Thyroid gland (tissue), 4 donors: ENCODE measurements at regions not wholly inside any gene's neighbourhood (a gene's known extent, or its start where the extent isn't known, plus 50 kb on each side); places are given as distances from the start of the nearest gene placed in this dataset.

Source experiments
- POLR2A ChIP-seq, 2 donors: fragments of 450-650 bp; IDR thresholded peaks; one replicate each; pipeline ENCODE4 v1.6.1; 2017; ENCODE audit warnings: antibody characterized with exemption in 2 of 2, mild to moderate bottlenecking in 2 of 2, moderate library complexity in 1 of 2
- TF ChIP-seq, protein P1 (sequence below), 6 experiments: fragments of 200-600 bp in 3 of 6; fragments of 450-650 bp in 3 of 6; sonication (generic) in 3 of 6; IDR thresholded peaks; one replicate each; pipeline ENCODE4 v1.5.1; 2016 to 2019; ENCODE audit warnings: antibody characterized with exemption in 6 of 6, mild to moderate bottlenecking in 2 of 6, inconsistent platforms in 1 of 6, moderate library complexity in 1 of 6

DNA sequence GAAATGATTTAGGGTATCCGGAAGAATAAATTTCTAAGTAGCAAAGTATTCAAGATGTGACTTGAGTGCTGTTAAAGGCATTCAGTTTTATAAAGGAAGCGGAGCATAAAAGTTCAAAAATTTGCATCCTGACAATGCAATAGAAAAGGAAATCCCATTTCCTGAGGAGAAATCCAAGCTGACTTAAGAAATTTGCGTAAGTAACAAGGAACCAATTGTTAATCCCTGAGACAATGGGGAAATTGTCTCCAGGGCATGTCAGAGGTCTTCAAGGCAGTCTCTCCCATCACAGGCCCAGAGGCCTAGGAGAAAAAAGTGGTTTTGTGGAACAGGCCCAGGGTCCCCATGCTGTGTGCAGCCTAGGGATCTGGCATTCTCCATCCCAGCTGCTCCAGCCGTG is 416.0 kb downstream of the PRDM2 start:
- TF ChIP-seq, protein P1, sequence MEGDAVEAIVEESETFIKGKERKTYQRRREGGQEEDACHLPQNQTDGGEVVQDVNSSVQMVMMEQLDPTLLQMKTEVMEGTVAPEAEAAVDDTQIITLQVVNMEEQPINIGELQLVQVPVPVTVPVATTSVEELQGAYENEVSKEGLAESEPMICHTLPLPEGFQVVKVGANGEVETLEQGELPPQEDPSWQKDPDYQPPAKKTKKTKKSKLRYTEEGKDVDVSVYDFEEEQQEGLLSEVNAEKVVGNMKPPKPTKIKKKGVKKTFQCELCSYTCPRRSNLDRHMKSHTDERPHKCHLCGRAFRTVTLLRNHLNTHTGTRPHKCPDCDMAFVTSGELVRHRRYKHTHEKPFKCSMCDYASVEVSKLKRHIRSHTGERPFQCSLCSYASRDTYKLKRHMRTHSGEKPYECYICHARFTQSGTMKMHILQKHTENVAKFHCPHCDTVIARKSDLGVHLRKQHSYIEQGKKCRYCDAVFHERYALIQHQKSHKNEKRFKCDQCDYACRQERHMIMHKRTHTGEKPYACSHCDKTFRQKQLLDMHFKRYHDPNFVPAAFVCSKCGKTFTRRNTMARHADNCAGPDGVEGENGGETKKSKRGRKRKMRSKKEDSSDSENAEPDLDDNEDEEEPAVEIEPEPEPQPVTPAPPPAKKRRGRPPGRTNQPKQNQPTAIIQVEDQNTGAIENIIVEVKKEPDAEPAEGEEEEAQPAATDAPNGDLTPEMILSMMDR (IDR thresholded peaks at IDR 0.05), result no peak
- TF ChIP-seq POLR2A (IDR thresholded peaks at IDR 0.05), result no peak
